PC-9 (cell line): ENCODE measurements at regions not wholly inside any gene's neighbourhood (a gene's known extent, or its start where the extent isn't known, plus 50 kb on each side); places are given as distances from the start of the nearest gene placed in this dataset.

ENCODE experiments used
- BruUV-seq: library from RNA; stranded (reverse); fragments of 400-500 nt; replicated peaks from 2 replicates; lab custom pipeline; 2021; lab: Mats Ljungman, UMichigan
- CTCF ChIA-PET: fragments of 300-600 bp; sonication (Branson Sonifier 250); formaldehyde crosslinking; loops from one replicate; lab custom pipeline; 2022; ENCODE audit warnings: antibody characterized with exemption; lab: Charles Lee
- POLR2A ChIA-PET: fragments of 300-600 bp; sonication (Branson Sonifier 250); formaldehyde crosslinking; loops from one replicate; lab custom pipeline; 2022; ENCODE audit warnings: antibody characterized with exemption; ENCODE audit not compliant: unreplicated experiment; lab: Charles Lee
- DNase-seq, 2 experiments: peaks; one replicate each; pipeline versions ENCODE4 v3.0.0 to v3.0.0-alpha.2; 2015 to 2022; ENCODE audit warnings: mixed read lengths in 1 of 2
- H2AFZ ChIP-seq: fragments of 200-600 bp; sonication (generic); 2 replicates; pipeline ENCODE4 v1.8.1; 2017; ENCODE audit warnings: antibody characterized with exemption
- H3F3A ChIP-seq: fragments of 200-600 bp; sonication (generic); 2 replicates; pipeline ENCODE4 v1.8.1; 2017; ENCODE audit warnings: antibody characterized with exemption, mild to moderate bottlenecking, low read depth; ENCODE audit not compliant: insufficient read depth
- H3K27ac ChIP-seq: fragments of 200-600 bp; sonication (generic); 2 replicates; pipeline ENCODE4 v1.6.1; 2016; ENCODE audit warnings: mixed run types
- H3K27me3 ChIP-seq: fragments of 200-600 bp; sonication (generic); 2 replicates; pipeline ENCODE4 v1.6.1; 2016; ENCODE audit warnings: low read depth, mixed run types; ENCODE audit not compliant: insufficient read depth
- H3K36me3 ChIP-seq: fragments of 200-600 bp; sonication (generic); 2 replicates; pipeline ENCODE4 v1.6.1; 2016; ENCODE audit warnings: low read depth, mixed run types
- H3K4me1 ChIP-seq: fragments of 200-600 bp; sonication (generic); replicated peaks from 2 replicates; pipeline ENCODE4 v1.6.1; 2016; ENCODE audit warnings: mixed run types; ENCODE audit not compliant: insufficient read depth
- H3K4me2 ChIP-seq: fragments of 200-600 bp; sonication (generic); 2 replicates; pipeline ENCODE4 v1.6.1; 2017; ENCODE audit warnings: mixed run types
- H3K4me3 ChIP-seq: fragments of 200-600 bp; sonication (generic); 2 replicates; pipeline ENCODE4 v1.6.1; 2016; ENCODE audit warnings: mixed run types
- H3K79me2 ChIP-seq: fragments of 200-600 bp; sonication (generic); 2 replicates; pipeline ENCODE4 v1.6.1; 2017; ENCODE audit warnings: low read depth, mixed run types
- H3K9me2 ChIP-seq: fragments of 200-600 bp; sonication (generic); 2 replicates; pipeline ENCODE4 v1.8.1; 2017; ENCODE audit warnings: mild to moderate bottlenecking; ENCODE audit not compliant: insufficient read depth
- H3K9me3 ChIP-seq: fragments of 200-600 bp; sonication (generic); 2 replicates; pipeline ENCODE4 v1.8.1; 2016; ENCODE audit warnings: low read depth; ENCODE audit not compliant: insufficient read depth
- H4K20me1 ChIP-seq: fragments of 200-600 bp; sonication (generic); 2 replicates; pipeline ENCODE4 v1.8.1; 2017; ENCODE audit not compliant: insufficient read depth
- CTCF ChIP-seq: fragments of 200-600 bp; sonication (generic); conservative IDR thresholded peaks from 2 replicates; pipeline ENCODE4 v1.6.1; 2017; ENCODE audit warnings: mixed run types, antibody characterized with exemption, mild to moderate bottlenecking, moderate library complexity
- EZH2 ChIP-seq: fragments of 200-600 bp; sonication (generic); IDR thresholded peaks from 2 replicates; pipeline ENCODE4 v1.8.0; 2017; ENCODE audit warnings: antibody characterized with exemption, low read depth
- intact Hi-C: fragments of 100-400 bp; cut with micrococcal nuclease; formaldehyde crosslinking; loops from one replicate; pipeline ENCODE4 v1.10.0; 2022; ENCODE audit not compliant: unreplicated experiment

- Histone ChIP-seq H3K9me2 (no peaks in the 10 kb centered on the region), H3K36me3 (no peaks in the 10 kb centered on the region), H3K4me1 (peaks cover 33% of the 10 kb centered on the region), H3K9me3 (no peaks in the 10 kb centered on the region), H4K20me1 (no peaks in the 10 kb centered on the region), H3K4me3 (no peak overlapping the region), H2AFZ (no peak overlapping the region), H3K27me3 (no peaks in the 10 kb centered on the region), H3K79me2 (no peaks in the 10 kb centered on the region), H3K4me2 (peak overlapping the region; percentile 61), H3K27ac (peak overlapping the region; percentile 69), H3F3A (peaks cover 20% of the 10 kb centered on the region; the same call in 1 of the 2 replicates)
- ChIA-PET CTCF (interaction anchor here (0.6 kb wide), 1 partner anchor 37 kb away, joined by 4 read pairs; no protein-coding TSS in a partner anchor), POLR2A (interaction anchor here (0.6 to 0.7 kb wide), 2 partner anchors 71 to 1352 kb away, joined by 4 to 6 read pairs; partner anchors contain the start of gene SLC25A33)
- TF ChIP-seq EZH2 (no peak), CTCF (no peak)
- BruUV-seq, result no TSS peak
- intact Hi-C loops, result no loop called here
- no peak for DNase-seq
These were observed 94.6 kb upstream of the CASZ1 start for GRCh38 chr1:10891091-10891490.

- peaks cover 23% of the 10 kb centered on the region for H3F3A ChIP-seq
- ChIA-PET POLR2A (no interaction called here), CTCF (interaction anchor here (0.6 kb wide), 2 partner anchors 11 to 18 kb away, joined by 3 to 5 read pairs; no protein-coding TSS in a partner anchor)
- no peak overlapping the region for H2AFZ ChIP-seq
- intact Hi-C loops, result no loop called here
- H3K4me3 ChIP-seq, result no peak overlapping the region
- no TSS peak for BruUV-seq
- H3K27ac ChIP-seq, result no peak overlapping the region
- DNase-seq, result no peak
- H3K4me1 ChIP-seq, result peaks cover 46% of the 10 kb centered on the region
- no peaks in the 10 kb centered on the region for H3K79me2 ChIP-seq
- no peaks in the 10 kb centered on the region for H3K36me3 ChIP-seq
- H4K20me1 ChIP-seq, result no peaks in the 10 kb centered on the region
- no peaks in the 10 kb centered on the region for H3K9me3 ChIP-seq
- no peaks in the 10 kb centered on the region for H3K9me2 ChIP-seq
- no peaks in the 10 kb centered on the region for H3K27me3 ChIP-seq
- no peak for TF ChIP-seq CTCF
- no peak for TF ChIP-seq EZH2
- no peak overlapping the region for H3K4me2 ChIP-seq
These were observed 96.0 kb upstream of the CASZ1 start for GRCh38 chr1:10892138-10893065.

DNA sequence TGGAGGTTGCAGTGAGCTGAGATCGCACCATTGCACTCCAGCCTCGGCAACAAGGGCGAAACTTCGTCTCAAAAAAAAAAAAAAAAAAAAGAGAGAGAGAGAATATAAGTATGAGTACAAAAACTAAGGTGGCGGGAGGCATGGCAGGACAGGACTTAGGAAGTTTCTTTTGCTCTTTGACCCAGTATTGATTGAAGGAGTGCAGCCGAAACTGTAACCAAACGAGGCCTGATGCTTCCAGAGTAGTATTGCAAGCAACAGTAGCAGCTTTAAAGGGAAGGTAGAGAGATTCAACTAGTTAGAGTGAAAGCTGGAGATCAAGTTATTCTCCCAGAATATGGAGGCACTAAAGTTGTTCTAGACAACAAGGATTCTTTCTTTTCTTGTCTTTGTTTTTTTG lies 99.2 kb upstream of the CASZ1 start:
- Histone ChIP-seq H3K79me2 (no peaks in the 10 kb centered on the region), H3K9me2 (no peaks in the 10 kb centered on the region), H4K20me1 (no peaks in the 10 kb centered on the region), H3K9me3 (no peaks in the 10 kb centered on the region), H2AFZ (no peak overlapping the region), H3K27me3 (no peaks in the 10 kb centered on the region), H3K4me1 (peaks cover 66% of the 10 kb centered on the region), H3F3A (peaks cover 45% of the 10 kb centered on the region), H3K36me3 (no peaks in the 10 kb centered on the region), H3K27ac (peak overlapping the region; percentile 100; the same call in 1 of the 2 replicates), H3K4me2 (no peak overlapping the region), H3K4me3 (no peak overlapping the region)
- CTCF ChIA-PET, result interaction anchor here (0.6 kb wide), 1 partner anchor 41 kb away, joined by 11 read pairs; no protein-coding TSS in a partner anchor
- BruUV-seq, result no TSS peak
- POLR2A ChIA-PET, result no interaction called here
- no peak for DNase-seq
- TF ChIP-seq EZH2, result no peak
- intact Hi-C loops, result no loop called here
